HPDE6-E6E7 (cell line): ENCODE measurements at regions not wholly inside any gene's neighbourhood (a gene's known extent, or its start where the extent isn't known, plus 50 kb on each side); places are given as distances from the start of the nearest gene placed in this dataset.

Source experiments
- DNase-seq: peaks from one replicate; pipeline ENCODE4 v3.0.0; 2011; ENCODE audit warnings: missing footprints; ENCODE audit errors: extremely low spot score

- no peak for DNase-seq
These were observed 647.7 kb downstream of the PTPRU start for GRCh38 chr1:29883986-29884385.

DNA sequence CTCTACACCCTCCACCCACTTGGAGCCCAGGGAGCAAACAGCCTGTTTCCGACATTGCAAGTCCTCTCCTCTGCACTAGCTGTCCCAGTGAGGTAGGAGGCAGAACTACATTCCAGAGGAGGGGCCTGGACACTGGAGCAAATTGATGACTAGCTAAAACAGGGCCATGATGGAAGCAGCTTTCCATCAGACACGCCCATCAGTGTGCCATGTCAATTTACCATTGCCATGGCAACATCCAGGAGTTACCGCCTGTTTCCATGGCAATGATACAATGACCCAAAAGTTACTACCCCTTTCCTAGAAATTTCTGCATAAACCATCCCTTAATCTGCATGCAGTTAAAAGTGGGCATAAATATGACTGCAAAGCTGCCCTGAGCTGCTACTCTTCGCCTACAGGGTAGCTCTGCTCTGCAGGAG is 647.1 kb downstream of the PTPRU start:
- DNase-seq: no peak

DNA sequence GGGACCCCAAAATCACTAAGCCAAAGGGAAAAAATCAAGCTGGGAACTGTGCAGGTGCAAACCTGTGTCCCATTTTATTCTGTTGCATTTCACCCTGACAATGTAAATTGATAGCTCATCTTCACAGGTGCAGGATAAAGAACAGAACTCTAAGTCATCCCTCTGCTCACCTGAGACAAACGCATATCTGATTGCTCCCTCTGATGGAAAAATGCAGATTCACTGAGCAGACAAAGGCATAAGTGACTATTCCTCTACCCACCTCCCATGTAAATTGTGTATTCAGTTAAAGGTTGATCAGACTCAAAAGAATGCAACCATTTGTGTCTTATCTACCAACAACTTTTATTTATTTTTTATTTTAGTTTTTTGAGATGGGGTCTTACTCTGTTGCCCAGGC is 644.2 kb downstream of the PTPRU start:
- no peak for DNase-seq

DNA sequence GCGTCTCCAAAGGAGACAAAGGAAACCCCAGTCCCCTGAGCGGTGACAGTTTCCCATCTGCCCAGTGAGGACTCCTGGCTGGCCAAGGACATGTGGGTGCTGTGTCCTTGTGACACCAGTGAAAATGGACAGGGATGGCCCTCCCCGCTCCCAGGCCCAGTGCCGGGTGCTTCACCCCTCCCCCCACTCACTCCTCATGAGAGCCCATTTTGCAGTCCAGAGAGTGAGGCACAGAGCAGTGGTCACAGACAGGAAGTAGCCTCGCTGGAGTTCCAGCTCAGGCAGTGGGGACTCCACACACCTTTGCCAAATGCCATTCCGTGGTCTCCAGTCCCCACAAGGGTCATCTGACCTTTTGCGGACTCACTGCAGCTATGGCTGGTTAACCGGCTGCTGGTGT is 642.9 kb downstream of the PTPRU start:
- DNase-seq: no peak

GRCh38 chr1:29878501-29878900 is 642.2 kb downstream of the PTPRU start:
- DNase-seq: no peak

DNA sequence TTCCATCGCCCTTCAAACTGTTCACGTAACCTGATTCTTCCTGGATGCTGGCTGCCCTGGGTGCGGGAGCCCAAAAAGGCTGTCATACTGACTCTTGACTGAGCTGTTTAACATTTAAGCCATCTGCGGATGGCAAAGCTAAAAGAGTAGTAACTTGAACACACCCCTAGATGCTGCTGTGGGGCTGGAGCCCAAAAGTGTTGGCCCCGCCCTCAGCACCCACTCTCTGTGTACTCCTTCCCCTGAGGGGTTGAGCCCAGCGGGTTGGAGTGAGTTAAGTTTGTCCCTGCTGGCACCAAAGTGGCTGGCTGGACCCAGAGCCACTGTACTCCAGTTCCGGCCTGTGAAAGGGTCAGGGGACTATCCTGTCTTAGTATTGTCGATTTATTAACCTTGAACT is 640.6 kb downstream of the PTPRU start:
- no peak for DNase-seq

GRCh38 chr1:29876441-29876840 is 640.1 kb downstream of the PTPRU start:
- no peak for DNase-seq

DNA sequence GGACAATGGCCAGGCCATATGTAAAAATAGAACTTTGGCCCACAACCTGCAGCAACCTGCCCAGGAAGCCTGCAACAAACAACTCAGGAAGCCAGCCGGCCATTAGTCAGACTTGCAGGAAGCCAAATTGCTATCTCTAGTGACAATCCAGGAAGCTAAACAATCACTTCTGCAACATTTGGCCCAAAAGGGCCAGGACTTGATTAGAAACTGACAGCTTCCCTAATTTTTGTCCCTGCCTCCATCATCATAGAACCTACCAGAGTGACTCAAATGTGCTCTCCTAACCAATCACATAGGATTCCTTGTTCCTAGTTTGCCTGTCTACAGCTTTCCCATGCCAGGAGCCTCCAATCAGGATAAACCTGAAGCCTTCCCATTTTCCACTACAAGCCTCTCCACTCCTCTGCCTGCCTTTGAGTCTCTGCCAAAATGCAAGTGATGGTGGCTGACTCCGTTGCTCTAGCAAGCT is 639.3 kb downstream of the PTPRU start:
- peak; percentile 16 for DNase-seq

- no peak for DNase-seq
These were observed 634.3 kb downstream of the PTPRU start for GRCh38 chr1:29870621-29871020.

DNA sequence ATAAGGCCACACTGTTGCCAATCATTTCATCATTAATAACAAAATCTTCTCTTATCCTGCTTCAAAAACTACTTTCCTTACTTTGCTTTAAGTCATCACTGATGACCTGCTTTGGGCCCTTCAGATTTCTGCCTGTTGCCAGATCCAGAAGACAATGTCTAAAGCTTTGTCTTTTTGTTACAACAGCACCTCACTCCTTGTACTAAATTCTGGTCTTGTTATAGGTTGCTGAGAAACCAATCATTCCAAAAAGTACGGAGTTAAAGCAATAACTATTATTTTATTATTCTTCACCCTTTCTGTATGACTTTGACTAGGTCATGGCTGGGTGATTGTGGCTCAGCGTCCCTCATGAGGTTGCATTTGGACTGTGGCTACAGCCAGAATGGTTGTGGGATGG is 633.5 kb downstream of the PTPRU start:
- no peak for DNase-seq

DNA sequence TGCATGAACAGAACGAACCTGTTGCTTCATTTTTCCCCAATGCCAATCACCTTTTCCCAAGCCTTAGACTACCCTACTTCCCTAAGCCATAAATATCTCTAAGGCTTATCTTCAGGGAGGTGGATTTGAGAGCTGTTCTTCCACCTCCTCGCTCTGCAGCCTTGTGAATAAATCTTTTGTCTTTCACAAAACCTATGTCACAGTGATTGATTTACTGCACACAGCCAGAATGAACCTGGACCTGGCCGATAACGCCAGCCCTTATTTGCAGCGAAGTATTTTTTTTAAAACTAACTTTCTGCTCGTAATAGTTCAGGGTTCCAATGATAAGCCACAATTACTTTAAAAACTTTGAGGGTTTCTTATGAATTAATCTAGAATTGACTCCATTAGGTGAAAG is 632.6 kb downstream of the PTPRU start:
- no peak for DNase-seq

DNA sequence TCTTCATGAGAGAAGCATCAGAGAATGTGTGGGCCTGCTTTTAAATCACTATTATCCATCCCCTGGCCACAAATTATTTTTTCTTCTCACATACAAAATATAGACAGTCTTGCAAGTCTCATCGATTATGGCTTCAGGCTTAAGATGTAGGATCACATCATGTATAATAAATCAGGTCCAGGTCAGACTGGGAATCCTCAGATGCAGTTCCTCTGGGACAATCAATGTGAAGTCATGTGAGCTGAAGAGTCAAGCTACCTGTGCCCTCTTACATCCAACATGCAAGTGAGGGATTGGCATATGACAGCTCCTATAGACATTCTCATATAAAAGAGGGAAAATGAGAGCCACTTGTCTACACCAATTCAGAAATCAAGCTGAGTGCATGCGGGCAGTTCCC is 631.8 kb downstream of the PTPRU start:
- no peak for DNase-seq

- DNase-seq: no peak
These were observed 628.7 kb downstream of the PTPRU start for GRCh38 chr1:29865051-29865450.

GRCh38 chr1:29864431-29865022 is 628.2 kb downstream of the PTPRU start:
- DNase-seq: no peak

DNA sequence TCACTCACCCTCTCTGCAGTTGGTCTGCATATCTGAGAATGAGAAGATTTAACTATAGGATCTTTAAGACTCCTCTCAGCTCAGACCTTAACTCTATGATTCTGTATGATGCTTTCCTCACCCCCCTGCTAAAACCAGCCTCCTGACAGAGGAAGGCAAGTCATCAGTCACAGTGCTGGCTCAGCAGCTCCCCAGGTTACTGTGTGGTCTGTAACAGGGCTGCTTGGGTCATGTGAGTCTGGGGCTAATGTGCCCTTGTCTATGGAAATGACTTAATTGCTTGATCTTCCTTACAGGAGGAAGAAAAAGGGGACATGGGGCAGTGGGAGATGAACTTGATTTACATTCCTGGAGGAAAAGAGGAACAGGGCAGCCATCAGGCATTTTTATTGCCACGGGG is 625.6 kb downstream of the PTPRU start:
- no peak for DNase-seq

GRCh38 chr1:29861446-29861845 is 625.1 kb downstream of the PTPRU start:
- DNase-seq: no peak

- no peak for DNase-seq
These were observed 624.4 kb downstream of the PTPRU start for GRCh38 chr1:29860681-29861080.

- DNase-seq: no peak
These were observed 623.7 kb downstream of the PTPRU start for GRCh38 chr1:29860056-29860455.

DNA sequence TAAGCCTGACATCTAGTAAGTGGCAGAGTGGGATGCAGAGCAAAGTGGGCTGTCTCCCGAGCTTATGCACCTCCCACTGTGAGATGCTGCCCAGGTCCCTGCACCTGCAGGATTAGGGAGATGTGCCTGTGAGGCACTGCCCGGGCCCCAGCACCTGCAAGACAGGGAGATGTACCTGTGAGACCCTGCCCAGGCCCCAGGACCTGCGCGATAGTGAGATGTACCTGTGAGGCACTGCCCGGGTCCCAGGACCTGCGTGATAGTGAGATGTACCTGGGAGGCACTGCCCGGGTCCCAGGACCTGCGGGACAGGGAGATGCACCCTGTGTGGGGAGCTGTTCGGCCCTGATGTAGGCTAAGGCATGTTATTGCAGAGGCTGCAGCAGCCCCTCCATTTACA is 622.8 kb downstream of the PTPRU start:
- DNase-seq: no peak

GRCh38 chr1:29858646-29859045 is 622.3 kb downstream of the PTPRU start:
- no peak for DNase-seq

- no peak for DNase-seq
These were observed 620.2 kb downstream of the PTPRU start for GRCh38 chr1:29856340-29857114.

- DNase-seq: no peak
These were observed 619.3 kb downstream of the PTPRU start for GRCh38 chr1:29855561-29856160.

- no peak for DNase-seq
These were observed 618.5 kb downstream of the PTPRU start for GRCh38 chr1:29854700-29855276.
